GM19240 (cell line): ENCODE measurements at regions not wholly inside any gene's neighbourhood (a gene's known extent, or its start where the extent isn't known, plus 50 kb on each side); places are given as distances from the start of the nearest gene placed in this dataset.

ENCODE experiments used
- DNase-seq: peaks from one replicate; pipeline ENCODE4 v3.0.0; 2011; ENCODE audit warnings: low spot score; ENCODE audit not compliant: insufficient read length

DNA sequence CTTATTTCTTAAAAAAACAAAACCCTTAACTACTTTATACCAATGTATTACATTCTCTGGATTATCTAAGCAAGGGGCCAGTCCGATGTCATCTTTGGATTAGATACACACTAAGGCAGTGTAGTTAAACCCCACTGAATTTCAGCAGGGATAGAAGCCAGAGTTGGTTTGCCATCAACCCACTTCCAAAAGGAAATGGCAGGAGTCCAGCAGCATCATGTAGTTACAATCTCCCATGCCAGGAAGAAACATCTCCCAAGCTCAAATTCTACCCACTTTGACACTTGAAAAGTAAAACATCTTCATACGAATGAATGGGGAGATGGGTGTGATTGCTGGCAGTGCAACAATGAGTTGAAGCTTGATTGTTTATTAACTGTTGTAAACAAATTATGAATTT lies 203.5 kb upstream of the PLXNC1 start:
- no peak for DNase-seq

DNA sequence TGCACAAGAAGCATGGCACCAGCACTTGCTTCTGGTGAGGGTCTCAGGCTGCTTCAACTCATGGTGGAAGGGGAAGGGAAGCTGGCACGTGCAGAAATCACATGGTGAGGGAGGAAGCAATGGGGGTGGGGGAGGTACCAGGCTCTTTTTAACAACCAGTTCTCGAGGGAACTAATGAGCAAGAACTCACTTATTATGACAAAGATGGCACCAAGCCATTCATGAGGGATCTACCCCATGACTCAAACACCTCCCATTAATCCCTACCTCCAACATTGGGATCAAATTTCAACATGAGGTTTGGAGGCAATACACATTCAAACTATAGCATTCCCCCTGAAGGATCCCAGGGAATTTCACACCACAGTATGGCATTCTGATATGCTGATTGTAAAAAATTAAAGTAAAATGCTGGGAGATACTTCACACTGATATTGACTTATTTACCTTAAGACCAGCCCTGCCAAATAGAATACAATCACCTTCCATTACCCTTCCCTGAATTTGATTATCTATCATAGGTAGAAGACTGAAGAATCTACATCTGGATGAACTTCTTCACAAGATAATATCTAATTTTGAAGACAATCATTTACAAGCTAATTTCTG lies 201.7 kb upstream of the PLXNC1 start:
- DNase-seq, result no peak

DNA sequence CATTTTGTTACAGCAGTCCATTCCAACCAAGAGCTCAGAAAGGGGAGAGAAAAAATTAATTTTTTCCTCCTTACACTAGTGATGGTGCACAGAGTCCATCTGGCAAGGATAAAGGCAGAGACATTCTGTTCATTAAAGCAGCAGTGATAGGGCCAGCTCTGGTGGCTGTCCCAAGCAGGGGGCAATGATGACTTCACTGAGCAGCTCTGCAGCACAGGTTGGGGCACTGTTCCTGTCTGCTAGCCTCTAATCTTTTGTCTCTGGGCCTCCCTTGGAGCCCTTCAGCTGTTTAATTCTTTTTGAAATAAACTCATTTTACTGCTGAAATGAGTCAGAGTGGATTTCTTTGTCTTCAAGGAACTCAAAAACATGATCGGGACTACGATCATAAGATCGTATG lies 200.9 kb upstream of the PLXNC1 start:
- DNase-seq, result no peak

DNA sequence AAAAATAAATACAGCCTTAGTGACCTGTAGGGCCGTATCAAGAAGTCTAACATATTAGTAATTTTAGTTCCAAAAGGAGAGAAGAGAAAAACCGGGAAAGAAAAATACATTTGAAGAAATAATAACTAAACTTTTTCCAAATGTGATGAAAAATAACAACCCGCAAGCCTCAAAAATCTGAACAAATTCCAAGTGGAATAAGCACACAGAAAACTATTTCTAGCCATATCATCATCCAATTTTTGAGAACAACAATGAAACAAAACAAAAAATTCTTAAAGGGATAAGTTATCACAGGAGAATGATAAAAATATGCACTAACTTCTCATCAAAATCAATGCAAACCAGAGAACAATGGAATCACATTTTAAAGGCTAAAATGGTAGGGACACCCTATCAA lies 198.1 kb upstream of the PLXNC1 start:
- no peak for DNase-seq

- no peak for DNase-seq
These were observed 193.9 kb upstream of the PLXNC1 start for GRCh38 chr12:93954166-93955112.

- no peak for DNase-seq
These were observed 191.8 kb upstream of the PLXNC1 start for GRCh38 chr12:93956551-93956950.

DNA sequence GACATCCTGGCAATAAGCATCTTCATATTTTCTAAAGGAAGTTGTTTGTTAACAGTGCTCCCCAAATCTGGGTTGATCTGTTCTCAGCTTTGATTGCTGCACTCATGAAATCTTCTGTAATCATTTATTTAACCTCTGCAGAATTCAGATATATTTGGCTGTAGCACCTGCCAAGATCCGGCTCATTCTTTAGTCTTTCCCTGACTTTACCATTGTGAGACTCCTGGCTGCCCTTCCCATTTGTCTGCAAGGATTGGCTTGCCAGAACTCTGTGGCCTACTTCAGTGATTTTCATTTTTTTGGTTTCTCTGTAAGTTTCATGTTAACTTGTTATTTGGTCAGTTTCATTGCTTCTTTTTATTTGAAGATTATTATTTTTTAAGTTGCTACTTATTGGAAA lies 191.2 kb upstream of the PLXNC1 start:
- no peak for DNase-seq

DNA sequence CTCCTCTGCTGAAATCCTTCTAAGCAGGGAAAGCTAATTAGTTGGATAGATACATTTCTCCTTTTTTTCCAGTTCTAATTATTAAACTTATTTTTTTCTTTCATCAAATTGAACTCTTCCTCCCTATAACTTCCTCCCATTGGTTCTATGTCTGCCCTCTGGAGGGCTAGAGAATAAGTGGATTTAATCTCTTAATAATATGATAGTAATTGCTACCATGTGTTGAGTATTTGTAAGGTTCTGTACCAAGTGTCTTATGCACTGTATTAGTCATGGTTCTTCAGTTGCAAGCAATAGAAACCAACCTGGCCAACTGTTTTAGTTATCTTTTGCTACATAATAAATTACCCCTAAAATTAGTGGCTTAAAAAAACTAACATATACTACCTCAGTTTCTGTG lies 190.5 kb upstream of the PLXNC1 start:
- DNase-seq, result no peak

DNA sequence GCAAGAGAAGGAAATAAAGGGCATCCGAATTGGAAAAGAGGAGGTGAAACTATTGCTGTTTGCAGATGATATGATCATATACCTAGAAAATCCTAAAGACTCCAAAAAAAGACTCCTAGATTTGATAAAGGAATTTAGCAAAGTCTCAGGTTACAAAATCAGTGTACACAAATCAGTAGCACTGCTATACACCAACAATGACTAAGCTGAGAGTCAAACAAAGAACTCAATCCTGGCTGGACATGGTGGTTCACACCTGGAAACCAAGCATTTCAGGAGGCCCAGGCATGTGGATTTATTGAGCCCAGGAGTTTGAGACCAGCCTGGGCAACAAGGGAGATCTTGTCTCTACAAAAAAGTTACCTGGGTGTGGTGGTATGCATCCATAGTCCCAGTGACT lies 188.7 kb upstream of the PLXNC1 start:
- no peak for DNase-seq

DNA sequence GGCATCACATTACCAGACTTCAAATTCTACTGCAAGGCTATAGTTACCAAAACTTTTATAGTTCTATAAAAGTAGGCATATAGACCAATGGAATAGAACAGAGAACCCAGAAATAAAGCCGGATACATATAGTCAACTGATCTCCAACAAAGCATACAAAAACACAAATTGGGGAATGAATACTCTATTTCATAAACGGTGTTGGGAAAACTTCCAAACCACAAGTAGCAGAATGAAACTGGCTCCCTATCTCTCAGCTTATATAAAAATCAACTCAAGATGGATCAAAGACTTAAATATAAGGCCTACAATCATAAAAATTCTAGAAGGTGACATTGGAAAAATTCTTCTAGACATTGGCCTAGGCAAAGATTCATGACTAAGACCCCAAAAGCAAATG lies 187.9 kb upstream of the PLXNC1 start:
- no peak for DNase-seq

- no peak for DNase-seq
These were observed 186.0 kb upstream of the PLXNC1 start for GRCh38 chr12:93962336-93962735.

DNA sequence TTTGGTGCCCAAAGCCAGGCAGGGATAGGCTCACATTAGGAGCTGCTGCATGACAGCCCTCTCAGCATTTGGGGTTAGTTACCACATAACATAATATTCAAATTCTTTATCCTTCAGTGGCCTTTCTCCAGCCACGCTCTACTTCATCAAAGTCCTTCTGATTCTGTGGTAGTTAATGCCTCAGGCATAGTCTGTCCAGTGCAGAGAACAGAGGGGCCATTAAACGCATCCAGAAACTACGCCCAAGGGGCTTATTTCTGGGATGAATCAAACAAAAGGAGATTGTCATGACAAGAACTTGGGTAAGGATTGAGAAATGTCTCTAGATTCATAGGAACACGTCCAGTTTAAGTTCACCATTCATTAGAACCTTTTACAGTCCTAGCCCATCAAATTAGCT lies 183.4 kb upstream of the PLXNC1 start:
- DNase-seq, result no peak

GRCh38 chr12:93966516-93967133 lies 181.8 kb upstream of the PLXNC1 start:
- DNase-seq, result no peak

DNA sequence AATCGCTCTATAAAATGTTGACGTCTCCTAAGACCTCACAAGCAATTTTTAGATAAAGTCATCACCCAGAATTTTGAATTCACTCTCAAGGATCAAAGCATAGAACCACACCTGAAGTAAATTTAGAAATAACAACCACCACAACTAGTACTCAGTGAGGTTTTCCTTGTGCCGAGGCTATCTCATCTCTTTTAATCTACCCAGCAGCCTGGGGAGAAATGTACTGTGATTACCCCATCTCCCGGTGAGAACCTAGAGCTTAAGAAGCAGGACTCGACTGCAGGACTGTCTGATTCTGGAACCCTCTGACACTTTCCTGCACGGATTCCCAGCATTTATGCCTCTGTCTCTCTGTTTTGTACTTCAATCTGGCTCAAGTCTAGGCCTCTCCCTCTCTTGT lies 180.9 kb upstream of the PLXNC1 start:
- DNase-seq, result no peak

GRCh38 chr12:93968536-93969285 lies 179.7 kb upstream of the PLXNC1 start:
- no peak for DNase-seq

- no peak for DNase-seq
These were observed 177.3 kb upstream of the PLXNC1 start for GRCh38 chr12:93970900-93971688.

DNA sequence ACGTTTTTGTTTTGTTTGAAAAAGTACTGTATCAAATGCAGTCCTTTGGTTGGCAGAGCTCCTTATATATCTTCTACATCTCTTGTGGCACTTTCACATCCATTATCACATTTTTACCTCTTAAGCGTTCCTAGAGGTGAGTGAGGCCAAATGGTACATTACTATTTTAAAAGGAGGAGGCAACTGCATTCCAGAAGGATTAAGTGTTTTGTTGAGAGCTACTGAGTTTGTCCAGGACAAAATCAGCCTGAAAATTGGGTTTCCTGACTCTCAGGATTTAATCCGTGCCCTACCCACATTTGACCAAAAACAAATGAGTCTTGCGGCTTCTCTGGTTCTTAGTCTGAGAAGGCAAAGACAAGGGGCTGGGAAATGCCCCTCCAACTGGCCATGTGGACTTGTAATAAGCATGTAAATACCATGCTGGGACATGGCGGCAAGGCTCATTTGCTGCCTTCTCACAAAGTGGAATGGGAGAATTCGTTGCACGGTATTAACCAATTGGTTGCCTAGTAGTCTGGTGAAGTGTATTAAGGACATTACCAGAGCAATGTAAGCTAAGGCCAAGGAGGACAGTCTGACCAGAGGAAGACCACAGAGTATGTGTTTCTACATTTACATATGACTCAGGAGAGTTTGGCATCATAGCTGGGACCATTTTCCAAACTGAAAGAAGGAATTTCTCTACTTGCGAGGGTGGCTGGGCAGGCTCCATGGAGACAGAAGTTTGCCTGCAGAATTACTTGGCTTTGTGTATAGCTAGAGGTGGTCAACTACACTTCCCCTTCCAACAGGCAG lies 175.8 kb upstream of the PLXNC1 start:
- no peak for DNase-seq

- no peak for DNase-seq
These were observed 174.1 kb upstream of the PLXNC1 start for GRCh38 chr12:93974252-93974651.

DNA sequence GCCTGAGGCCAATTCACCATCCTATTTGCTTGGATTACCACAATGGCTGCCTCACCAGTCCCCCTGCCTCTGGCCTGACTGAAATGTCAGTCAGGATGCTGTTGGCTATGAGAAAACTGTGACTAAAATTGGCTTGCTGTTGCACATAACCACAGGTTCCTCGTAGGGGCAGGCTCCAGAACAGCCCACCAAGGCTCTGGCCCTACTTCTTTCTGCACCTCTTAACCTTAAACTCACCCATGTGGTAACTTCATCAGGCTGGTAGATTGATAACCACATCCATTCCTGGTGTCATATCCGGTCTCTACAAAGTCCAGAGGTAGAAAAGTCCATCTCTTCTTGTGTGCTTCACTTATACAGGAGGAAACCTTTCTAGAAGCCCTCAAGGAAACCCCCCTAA lies 172.4 kb upstream of the PLXNC1 start:
- DNase-seq, result no peak

DNA sequence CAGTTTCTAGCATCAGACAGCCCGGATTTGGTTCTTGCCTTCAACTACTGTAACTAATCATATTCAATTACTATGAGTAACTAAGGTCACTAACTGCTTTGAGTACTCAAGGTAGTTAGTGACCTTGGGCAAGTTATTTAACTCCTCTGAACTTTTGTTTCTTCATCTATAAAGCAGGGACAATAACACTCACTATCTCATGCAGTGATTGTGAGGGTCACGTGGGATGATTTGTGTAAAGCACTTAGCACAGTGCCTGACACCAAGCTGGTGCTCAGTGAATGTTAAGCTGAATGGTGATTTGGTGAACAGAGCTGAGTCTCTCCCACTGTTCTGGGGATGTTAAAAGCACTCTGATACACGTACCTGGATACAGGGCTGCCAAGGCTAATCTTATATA lies 171.3 kb upstream of the PLXNC1 start:
- no peak for DNase-seq
